ENCODE measurements at regions not wholly inside any gene's neighbourhood (a gene's known extent, or its start where the extent isn't known, plus 50 kb on each side); places are given as distances from the start of the nearest gene placed in this dataset.
"Not testable (repeated sequence)": the region's sequence is repeated elsewhere in the genome, so short reads cannot be mapped to it uniquely, and the experiment has no call there.

DNA sequence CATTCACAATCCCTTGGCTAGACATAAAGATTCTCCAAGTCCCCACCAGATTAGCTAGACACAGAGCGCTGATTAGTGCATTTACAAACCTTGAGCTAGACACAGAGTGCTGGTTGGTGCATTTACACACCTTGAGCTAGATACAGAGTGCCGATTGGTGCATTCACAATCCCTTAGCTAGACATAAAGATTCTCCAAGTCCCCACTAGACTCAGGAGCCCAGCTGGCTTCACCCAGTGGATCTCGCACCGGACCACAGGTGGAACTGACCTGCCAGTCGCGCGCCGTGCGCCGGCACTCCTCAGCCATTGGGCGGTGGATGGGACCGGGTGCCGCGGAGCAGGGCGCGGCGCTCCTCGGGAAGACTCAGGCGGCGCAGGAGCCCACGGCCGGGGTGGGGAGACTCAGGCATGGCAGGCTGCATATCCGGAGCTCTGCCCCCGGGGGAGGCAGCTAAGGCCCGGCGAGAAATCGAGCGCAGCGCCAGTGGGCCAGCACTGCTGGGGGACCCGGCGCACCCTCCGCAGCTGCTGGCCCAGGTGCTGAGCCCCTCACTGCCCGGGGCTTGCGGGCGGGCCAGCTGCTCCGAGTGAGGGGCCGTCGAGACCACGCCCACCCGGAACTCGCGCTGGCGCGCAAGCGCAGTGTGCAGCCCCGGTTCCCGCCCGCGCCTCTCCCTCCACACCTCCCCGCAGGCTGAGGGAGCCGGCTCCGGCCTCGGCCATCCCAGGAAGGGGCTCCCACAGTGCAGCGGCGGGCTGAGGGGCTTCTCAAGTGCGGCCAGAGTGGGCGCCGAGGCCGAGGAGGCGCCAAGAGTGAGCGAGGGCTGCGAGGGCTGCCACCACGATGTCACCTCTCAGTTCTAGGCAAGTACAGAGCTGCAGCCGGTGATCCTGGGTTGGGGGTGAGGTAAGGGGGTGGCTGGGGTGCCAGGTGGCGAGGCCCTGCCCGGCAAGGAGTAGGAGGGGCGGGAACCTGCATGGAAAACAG lies 773.7 kb upstream of the CITED2 start:
- DNase-seq, result not testable (repeated sequence)

DNA sequence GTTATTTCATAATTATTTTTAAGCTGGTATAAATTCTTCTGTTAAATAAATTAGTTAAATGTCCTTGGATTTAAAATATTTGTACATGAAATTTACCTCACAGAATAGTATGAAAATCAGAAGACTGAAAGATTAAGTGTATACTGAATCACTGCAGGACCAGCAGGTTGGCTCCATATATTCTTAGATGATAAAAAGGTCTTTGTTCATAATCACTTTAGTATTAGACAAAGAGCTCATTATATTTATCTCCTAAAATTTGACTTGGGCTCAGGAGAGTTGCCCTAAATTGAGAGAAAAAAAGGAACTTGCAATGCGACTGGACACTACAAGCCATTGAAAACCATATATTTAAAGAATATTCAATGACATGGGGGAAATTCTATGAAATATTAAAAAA lies 766.4 kb upstream of the CITED2 start:
- no peak for DNase-seq

DNA sequence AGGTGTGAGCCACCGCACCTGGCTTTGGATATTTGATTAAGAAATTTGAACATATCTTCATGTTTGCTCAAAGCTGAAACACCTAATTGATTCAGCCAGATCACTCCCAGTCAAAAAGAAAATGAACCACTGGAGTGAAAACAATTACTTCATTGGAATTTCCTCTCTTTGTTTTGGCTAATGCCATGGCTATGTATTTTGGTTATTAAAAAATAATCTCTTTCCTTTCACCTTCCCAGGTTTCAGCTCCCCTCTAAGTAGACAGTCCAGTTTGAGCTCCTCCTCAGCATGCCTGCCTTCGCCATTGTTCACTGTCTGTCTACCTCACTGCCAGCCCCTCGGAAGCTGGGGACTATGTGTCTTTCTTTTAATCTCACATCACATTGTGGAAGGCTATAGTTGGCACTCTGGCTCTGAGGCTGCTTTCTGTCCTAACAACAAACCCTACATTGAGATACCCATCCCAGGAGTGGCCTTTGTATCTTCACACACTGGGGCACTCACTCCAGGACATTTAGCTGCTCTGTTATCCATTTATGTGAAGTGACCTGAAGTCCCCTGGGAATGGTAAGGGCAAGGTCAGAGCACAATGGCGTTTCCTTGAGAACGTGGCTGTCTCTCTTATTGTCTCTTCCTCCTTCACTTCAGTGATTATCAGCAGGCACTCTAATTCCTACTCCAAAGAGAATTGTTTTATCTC lies 764.0 kb upstream of the CITED2 start:
- no peak for DNase-seq

DNA sequence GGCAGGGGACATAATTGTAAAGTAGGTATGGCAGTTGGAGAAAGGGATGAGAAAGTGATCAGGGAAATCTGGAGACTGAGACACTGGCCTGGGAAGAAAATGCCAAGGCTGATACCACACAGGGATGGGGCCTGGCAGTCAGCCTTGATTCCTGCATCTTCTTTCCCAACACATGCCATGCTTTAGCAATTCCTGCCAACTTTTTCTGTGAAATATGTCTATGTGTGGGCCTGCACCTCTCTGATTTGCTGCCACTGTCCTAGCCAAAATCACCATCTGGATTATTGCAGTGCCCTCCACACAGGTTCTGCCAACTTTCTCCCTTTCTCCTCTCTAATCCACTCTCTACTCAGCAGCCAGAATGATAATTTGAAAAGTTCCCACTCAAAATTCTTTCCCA lies 759.8 kb upstream of the CITED2 start:
- no peak for DNase-seq

DNA sequence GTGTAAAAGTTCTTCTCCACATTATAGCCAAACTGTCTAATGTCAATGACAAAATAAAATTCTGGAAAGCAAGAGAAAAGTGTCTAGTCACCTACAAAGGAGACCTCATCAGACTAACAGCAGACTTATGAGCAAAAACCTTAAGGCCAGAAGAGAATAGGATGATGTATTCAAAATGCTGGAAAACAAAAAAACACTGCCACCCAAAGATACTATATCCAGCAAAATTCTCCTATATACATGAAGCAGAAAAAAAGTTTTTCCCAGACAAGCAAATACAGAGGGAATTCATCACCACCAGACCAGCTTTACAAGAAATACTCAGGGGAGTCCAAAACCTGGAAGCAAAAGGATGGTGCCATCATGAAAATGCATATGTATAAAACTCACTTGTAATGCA lies 755.6 kb upstream of the CITED2 start:
- DNase-seq, result no peak

DNA sequence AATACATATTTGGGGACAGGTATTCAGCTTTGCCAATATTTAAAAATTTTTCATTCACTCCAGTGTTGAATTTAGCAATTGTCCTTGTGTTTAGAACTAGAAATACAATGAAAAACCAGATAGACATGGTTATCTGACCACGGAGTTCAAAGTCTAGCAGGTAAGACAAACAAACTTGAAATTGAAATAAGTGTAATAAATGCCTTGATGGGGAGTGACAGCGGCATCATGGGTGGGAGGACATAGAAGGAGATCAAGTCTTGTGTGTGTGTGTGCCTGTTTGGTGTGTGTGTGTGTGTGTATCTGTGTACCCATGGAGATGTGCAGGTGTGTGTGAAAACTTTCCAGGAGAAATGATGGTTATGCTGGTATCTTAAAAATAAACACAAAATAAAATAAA lies 750.0 kb upstream of the CITED2 start:
- DNase-seq, result no peak

DNA sequence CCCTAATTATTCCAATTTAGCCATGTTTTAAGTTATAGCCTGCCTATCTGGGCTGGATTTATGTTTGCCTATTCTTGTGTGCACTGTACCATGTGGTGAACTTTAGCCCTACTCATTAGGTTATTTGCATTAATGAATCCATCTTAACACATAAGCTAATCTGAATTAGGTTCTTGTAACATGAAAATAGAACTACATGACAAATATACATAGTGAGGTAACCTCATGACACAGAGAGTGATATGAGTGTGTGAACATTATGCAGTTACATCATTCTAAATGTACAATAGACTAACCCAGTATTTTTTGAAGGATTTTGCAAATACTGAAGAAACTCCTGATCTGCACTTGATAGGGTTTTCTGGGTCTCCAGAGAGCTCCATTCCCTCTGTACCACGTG lies 733.7 kb upstream of the CITED2 start:
- no peak for DNase-seq

DNA sequence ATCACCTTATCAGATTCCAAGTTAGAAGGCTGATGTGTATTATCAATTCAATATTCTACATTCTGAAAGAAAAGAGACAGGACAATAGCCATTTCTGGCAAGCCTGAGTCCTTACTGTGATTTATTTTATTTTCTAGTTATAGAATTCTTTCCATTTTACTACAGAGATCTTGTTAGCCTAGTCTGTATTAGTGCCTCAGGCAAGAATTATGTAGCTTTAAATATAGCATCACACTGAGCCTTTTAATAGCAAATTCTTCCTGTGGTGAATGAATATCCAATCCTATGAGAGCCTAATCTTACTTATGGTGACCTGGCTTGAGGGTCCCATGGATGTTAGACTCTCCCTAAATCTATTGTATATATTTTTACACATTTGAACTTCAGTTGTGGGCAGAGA lies 732.8 kb upstream of the CITED2 start:
- no peak for DNase-seq

DNA sequence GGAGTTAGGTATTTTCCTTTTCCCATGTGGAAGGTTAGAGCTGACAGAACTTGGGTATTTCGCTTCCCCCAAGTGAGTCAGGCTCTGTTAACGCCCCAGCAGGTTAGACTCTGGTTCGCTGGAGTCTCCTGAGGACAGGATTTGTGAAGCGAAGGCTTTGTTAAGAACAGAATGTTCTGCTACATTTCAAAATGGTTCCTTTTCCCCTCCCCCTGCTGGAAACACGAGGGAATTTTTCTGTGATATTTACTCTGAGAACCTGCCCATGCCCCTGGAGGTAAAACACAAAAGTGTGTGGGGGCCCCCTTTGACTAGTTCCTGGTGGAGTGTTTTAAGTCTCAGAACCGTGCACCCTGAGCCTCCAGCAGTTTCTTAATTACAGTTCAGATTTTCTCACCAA lies 731.4 kb upstream of the CITED2 start:
- peak in 1 of 2 experiments; percentile 2 for DNase-seq

DNA sequence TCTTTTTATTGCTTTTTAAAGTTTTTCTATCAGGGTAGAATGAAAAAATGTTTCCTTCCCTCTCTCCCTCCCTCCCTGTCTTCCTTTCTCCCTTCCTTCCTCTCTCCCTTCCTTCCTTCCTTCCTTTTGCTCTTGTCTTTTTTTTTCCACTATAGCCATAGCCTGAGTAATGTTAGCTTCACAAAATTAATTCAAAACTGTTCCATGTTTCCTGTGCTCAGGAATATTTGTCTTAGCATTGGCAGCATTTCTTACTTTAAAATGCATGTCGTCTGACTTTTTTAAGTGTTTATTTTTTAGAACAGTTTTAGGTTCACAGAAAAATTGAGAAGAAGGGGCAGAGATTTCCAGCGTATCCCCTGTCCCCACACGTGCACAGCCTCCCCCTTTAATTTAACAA lies 730.8 kb upstream of the CITED2 start:
- no peak for DNase-seq

DNA sequence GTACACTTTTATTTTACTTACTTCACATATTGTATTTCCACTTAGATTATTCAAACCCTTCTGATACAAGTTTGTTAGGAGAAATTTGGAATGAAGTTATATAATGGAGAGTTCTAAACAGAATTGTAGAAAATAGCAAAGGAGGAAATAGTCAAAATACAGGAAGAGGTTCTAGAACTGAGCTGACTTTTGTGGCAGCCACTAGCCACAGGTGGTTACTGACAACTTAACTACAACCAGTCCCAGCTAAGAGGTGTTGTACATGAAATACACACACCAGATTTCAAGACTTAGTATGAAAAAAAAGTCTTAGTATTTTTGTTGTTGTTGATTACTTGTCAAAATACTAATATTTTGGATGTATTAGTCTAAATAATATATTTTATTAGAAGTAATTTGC lies 727.4 kb upstream of the CITED2 start:
- DNase-seq, result no peak

DNA sequence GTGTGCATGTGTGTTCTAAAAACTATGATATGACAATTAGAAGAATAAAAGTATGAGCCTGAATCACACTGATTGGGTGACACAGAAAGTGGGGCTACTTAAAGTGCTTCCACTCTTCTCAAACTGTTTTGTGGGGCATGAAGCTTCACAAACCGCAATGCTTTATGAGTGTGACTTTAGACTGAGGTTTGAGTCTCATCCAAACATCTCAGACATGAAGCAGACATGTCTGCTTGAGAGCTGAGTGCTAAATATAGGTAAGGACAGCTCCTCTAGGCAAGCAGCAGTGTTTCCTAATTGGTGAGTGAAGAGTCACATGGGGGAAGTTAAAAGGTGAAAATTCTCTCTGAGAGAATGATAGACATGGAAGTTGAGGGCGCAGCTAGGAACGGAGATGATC lies 726.9 kb upstream of the CITED2 start:
- DNase-seq, result no peak

DNA sequence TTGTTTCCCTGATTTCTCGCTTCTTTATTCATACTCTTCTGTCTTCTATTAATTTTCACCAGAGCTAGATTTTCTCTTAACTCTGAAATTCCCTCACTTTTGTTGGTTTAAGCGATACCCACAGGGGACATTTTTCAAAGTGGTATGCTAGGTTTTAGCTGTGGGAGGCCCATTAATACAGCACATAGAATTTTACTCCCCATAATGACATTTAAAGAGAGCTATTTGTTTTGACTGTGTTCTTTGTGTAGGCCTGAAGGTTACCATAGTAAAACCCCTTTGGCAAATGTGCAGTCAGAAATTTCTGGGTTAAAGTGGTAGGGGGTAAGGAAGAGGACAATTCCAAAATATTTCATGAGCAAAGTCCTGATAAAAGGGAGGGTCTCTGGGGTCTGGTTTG lies 721.1 kb upstream of the CITED2 start:
- DNase-seq, result no peak

DNA sequence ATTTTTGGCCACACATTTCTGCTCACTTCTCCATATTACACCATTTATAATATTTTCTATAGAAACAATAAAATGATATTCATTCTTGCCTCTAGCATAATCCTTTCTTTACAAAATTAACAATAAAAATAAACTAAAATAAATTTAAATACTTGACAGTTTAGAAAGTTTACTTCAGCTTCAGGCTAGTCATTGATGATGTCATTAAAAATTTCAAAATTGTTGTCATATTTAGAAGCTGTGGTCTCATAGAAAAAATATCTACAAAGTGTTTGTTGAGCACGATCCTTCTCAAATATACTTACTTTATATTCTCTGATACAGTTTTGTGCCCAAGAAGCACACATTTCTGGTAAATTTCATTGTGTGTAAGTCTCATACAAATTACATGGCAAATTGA lies 717.4 kb upstream of the CITED2 start:
- DNase-seq, result no peak

DNA sequence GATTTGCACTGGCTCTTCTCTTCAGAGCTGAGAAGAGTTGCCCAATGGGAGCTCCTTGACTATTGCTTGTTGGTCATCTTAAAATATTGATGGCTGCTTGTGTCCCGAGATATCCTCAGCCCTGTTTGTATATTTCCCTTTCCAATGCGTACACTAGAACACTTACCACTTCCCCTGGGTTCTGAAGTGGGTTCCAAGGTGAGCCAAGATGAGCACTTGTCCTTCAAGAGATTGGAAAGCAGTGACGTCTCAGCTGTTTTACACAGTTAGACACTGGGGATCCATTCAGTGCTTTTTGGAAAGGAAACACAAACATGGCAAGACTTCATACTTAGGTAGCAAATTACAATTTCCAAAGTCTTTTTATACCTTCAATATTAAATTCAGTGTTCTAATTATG lies 716.4 kb upstream of the CITED2 start:
- DNase-seq, result no peak

DNA sequence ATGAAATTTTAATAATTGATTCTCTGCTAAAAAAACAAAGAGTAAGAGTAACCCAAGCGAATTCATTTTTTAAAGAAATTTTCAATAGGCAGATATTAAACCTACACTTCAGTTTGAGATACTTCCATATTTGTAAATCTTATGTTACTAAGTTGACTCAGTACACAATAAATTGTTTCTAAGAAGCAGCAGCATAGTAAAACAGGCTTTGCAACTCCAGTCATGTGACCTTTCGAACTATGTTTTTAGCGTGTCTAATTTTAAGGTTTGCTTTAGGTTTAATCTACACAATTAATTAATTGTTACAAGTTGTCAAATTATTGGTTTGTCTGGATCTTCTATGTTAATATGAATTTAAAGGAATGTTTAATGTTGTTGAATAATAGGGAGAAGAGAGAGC lies 708.9 kb upstream of the CITED2 start:
- DNase-seq, result no peak

DNA sequence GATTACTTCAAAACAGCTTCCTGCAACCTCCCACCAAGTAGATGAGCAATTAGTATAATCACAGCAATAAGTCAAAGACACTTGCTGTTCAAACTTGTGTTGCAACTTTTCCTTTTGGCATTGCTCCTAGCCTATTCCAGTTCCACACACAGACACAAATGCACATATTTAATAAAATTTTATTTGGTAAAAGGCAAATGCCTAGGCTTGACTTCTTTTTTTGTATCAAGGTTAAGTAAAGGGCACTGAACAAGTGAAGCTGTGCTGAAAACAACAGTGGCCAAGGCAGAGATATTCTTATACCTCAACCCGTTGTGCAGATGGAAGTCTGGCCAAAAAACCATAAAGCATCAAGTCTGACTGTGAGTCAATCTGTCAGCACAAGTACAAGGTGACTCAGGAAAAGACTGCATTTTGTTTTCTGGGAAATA lies 708.4 kb upstream of the CITED2 start:
- DNase-seq, result no peak

DNA sequence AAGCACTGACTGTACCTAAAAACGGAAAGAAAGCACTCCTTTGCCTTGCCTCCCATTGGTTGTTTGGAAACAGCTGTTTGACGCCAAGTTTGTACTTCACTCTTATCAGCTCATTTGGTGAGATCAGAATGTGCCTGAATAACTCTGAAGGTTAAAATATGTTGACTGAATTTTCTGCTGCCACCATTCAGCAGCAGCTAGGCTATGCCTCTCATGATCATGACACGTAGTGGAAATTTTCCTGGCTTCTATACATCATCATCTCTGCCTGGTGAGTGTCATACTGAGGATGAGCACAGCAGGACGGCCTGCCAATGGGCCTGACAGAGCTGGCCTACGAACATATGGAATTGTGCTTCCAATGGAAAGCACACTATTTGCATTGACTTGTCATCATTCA lies 704.9 kb upstream of the CITED2 start:
- no peak for DNase-seq

DNA sequence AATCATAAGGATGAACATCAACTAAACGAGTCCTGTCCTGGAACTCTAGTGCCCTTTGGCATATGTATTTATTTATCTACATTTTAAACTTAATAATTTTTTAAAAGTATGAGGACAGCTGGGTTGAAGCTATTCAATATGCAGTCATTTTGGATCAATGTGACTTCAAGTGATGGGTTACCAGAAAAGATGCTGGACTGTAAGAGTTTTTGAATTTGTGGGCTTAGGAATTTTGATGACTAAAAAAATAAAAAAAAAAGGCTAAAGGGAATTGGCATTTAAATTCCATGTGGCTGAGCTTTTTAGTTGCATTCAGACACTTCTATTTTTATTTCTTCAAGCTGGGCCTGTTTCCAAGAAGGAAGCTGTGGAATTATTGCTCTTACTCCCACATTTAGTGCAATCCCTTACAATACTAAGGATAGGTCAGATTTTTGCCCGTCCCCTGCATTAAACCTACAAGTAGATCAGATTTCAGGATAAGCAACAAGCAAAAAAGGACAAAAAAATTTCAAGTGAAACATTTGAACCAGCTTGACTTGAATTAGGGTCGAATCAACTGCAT lies 704.2 kb upstream of the CITED2 start:
- no peak for DNase-seq

DNA sequence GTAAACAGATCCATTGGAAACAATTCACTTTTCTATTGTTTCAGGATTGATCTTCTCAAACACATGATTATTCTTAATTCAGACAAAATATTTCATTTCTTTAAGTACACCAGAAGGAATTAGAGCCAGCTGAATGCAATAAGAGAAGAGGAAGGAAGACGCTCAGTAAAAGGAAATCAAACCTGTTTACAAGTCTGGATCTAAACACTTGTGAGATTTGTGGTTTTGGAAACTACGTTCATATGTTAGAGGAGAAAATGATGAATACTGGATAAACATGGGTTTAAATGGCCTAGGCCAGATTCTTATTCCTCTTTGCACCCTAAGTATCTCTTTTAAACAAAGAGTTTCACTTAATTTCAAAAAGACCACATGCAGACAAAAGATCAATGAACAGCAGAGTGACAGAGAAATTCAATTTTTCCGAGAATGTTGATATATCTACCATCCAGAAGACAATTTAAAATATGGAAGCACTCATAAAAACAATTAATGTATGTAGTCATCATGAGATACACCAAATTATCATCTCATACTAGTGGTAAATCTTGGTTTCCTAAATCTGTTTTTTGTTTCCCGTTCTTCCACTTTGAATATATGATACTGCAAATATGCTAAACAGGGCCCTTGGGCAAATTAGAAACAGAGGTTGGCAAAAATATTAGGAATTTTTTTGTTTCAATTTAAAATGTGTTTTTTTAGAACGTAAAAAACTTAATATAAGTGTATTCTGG lies 703.5 kb upstream of the CITED2 start:
- no peak for DNase-seq

DNA sequence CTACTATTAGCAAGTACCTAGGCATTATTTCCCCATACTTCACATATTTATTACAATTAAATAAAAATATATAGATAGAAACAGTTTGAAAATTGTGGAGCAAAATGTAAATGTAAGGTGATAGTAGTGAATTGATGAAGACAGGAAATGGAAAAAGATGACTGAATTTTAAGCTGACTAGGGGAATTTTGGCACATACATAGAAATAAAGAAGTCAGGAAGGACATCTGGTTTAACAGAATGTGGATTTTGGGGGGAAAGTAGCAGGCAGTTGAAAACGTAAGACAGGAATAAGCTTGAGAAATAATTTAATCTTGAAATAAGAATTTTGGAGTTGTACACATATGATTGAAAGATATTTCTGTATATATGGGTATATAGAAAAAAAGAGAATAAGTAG lies 701.7 kb upstream of the CITED2 start:
- no peak for DNase-seq

DNA sequence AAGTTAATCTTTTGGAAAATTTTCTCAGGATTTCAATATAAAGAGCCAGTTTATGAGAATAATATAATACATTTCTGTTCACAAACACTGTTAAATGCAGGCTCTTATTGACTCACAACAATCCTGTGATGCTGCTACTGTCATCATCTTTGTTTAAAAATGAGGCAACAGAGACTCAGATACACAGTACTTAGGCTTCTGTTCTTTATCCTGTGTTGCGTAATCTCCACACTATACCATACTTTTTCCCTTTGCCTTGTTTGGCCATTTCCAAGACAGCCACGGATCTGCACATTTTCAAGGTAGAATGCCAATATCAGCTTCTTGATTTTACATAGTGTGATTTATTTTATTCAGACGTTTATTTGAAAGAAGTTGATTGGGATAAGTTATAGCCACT lies 699.0 kb upstream of the CITED2 start:
- DNase-seq, result no peak

DNA sequence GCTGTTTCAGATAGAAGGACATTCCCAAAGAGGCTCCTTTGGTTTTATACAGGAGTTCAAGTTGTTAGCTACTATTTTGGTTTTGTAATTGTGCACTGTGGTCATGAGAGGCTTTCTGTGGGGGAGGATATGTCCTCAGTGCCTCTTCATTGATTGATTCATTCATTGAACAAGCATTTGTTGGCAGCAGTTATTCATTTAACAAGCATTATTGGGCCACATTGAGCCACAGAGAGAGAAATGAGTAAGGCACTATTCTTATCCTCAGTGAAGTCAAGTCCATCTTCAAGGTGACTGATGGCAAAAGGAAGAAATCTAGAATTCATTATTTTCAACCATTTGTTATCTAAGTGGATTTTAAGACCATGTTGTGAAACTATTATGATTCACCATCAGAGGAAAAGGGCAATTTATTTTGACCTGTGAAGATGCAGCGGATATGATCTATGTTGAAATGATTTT lies 697.2 kb upstream of the CITED2 start:
- DNase-seq, result no peak

Measured in SHP77 (cell line).